ENCODE measurements at regions not wholly inside any gene's neighbourhood (a gene's known extent, or its start where the extent isn't known, plus 50 kb on each side); places are given as distances from the start of the nearest gene placed in this dataset.

DNA sequence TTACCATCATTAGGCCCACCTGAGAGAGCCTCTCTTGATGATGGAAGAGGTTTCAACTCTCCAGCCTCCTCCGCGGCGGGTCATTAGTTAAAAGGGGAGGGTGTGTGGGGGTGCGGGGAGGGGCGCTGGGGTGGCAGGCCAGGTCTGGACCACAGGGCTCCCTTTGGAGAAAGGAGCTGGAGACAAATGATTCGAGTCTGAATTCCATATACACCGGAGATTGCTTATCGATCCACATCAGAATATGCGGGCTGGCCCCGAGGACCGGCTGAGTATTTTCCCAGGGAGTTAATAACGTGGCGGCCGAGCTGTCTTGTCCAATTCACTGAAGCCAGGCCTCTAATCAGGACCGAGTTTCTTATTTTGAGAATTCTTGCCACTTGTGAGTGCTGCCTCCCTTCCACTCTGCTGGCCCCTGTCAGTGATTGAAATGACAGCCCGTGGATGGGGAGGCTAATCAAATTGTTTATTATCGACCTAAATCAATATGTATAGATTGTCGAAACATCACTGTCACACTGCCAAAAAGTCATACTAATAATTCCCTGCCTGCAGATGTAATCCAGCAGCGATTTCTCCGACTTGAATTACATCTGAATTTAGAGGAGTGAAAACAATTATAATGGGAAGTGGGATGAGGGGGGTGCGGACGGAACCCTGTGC is 202.7 kb downstream of the SALL1 start:
- WGBS, 2 donors (ENCODE audit: low coverage in 1 of 2) = 83 to 87% methylated on average over 11 to 22 of the region's 22 CpGs
- Histone ChIP-seq H3K4me1 (no peaks in the 10 kb centered on the region), H3K27me3 (no peaks in the 10 kb centered on the region), H3K4me3 (no peak overlapping the region), H3K9me3 (no peaks in the 10 kb centered on the region), H3K27ac (no peak overlapping the region), H3K36me3 (no peaks in the 10 kb centered on the region)
- TF ChIP-seq EP300 (IDR thresholded peaks at IDR 0.05; ENCODE audit: low read depth) (no peak), POLR2A (IDR thresholded peaks at IDR 0.05) (no peak), POLR2AphosphoS5 (IDR thresholded peaks at IDR 0.05) (no peak)
- TF ChIP-seq, protein P1, sequence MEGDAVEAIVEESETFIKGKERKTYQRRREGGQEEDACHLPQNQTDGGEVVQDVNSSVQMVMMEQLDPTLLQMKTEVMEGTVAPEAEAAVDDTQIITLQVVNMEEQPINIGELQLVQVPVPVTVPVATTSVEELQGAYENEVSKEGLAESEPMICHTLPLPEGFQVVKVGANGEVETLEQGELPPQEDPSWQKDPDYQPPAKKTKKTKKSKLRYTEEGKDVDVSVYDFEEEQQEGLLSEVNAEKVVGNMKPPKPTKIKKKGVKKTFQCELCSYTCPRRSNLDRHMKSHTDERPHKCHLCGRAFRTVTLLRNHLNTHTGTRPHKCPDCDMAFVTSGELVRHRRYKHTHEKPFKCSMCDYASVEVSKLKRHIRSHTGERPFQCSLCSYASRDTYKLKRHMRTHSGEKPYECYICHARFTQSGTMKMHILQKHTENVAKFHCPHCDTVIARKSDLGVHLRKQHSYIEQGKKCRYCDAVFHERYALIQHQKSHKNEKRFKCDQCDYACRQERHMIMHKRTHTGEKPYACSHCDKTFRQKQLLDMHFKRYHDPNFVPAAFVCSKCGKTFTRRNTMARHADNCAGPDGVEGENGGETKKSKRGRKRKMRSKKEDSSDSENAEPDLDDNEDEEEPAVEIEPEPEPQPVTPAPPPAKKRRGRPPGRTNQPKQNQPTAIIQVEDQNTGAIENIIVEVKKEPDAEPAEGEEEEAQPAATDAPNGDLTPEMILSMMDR (IDR thresholded peaks at IDR 0.05) = no peak
- in situ Hi-C loops (cut with MboI; ENCODE audit: low pct_ligation_motif_present in 1 of 4, low pct_unique_long_range_greater_than_20kb in 1 of 4, low sequenced_read_pairs in 3 of 4) (loop anchor here in 1 of 4 donors (25.0 kb wide), 1 partner anchor 111 kb away; no protein-coding TSS in a partner anchor), intact Hi-C loops (cut with DNase I; ENCODE audit: low total_unique reads) (no loop called here)
- no peak for DNase-seq

DNA sequence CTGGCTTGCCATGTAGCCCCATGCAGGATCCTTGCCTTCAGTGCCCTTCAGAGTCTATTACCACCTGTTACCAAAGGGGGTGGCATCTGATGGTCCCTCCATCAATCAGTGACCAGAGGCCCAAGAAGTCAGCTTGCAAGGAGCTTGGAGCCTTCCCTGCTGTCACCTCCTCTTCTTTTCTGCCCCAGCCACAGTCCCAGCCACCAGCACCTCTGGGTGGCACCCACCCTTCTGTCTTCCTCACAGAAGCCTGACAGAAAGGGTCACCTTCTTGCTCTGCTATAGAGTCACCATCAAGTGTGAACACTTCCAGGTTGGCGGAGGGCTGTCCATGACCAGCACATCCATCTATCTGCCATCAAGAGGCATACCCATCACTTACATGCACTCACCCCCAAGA is 203.2 kb downstream of the SALL1 start:
- intact Hi-C loops (cut with DNase I; ENCODE audit: low total_unique reads) = no loop called here
- Histone ChIP-seq H3K27me3 (no peaks in the 10 kb centered on the region), H3K27ac (no peak overlapping the region), H3K4me3 (no peak overlapping the region), H3K36me3 (no peaks in the 10 kb centered on the region), H3K9me3 (no peaks in the 10 kb centered on the region), H3K4me1 (no peaks in the 10 kb centered on the region)
- 80 to 100% methylated on average over 1 of the region's 1 CpG for WGBS, 2 donors (ENCODE audit: low coverage in 1 of 2)
- in situ Hi-C loops (cut with MboI; ENCODE audit: low pct_ligation_motif_present in 1 of 4, low pct_unique_long_range_greater_than_20kb in 1 of 4, low sequenced_read_pairs in 3 of 4) = loop anchor here in 1 of 4 donors (25.0 kb wide), 1 partner anchor 111 kb away; no protein-coding TSS in a partner anchor
- no peak for DNase-seq
- TF ChIP-seq EP300 (IDR thresholded peaks at IDR 0.05; ENCODE audit: low read depth) (no peak), POLR2A (IDR thresholded peaks at IDR 0.05) (no peak), POLR2AphosphoS5 (IDR thresholded peaks at IDR 0.05) (no peak)
- TF ChIP-seq, protein P1 (IDR thresholded peaks at IDR 0.05) = no peak

DNA sequence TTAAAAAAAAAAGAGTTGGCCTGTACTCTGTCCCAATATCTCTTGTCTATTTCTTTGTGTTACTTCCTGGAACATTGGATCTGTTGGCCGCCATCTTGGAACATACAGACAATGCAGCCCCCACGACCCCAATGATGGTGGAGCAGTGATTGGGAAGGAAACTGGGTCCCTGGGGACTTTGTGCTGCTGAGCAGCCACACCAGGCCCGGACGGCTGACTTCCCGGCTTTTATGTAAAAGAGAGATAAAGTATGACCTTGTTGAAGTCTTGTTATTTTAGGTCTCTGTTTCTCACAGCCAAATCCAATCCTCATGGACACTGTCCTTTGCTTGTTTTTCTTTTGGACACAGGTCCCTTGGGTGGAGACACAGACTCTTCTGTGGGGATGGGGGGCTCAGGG is 204.5 kb downstream of the SALL1 start:
- no peaks in the 10 kb centered on the region for H3K27me3 ChIP-seq
- no peak overlapping the region for H3K4me3 ChIP-seq
- H3K9me3 ChIP-seq = no peaks in the 10 kb centered on the region
- no peak overlapping the region for H3K27ac ChIP-seq
- in situ Hi-C loops (cut with MboI; ENCODE audit: low pct_ligation_motif_present in 1 of 4, low pct_unique_long_range_greater_than_20kb in 1 of 4, low sequenced_read_pairs in 3 of 4) = loop anchor here in 1 of 4 donors (25.0 kb wide), 1 partner anchor 109 kb away; no protein-coding TSS in a partner anchor
- intact Hi-C loops (cut with DNase I; ENCODE audit: low total_unique reads) = no loop called here
- WGBS, 2 donors (ENCODE audit: low coverage in 1 of 2) = 52 to 70% methylated on average over 2 to 5 of the region's 5 CpGs
- TF ChIP-seq, protein P1 (IDR thresholded peaks at IDR 0.05) = no peak
- TF ChIP-seq POLR2AphosphoS5 (IDR thresholded peaks at IDR 0.05) (no peak), EP300 (IDR thresholded peaks at IDR 0.05; ENCODE audit: low read depth) (no peak), POLR2A (IDR thresholded peaks at IDR 0.05) (no peak)
- DNase-seq = no peak
- no peaks in the 10 kb centered on the region for H3K4me1 ChIP-seq
- H3K36me3 ChIP-seq = no peaks in the 10 kb centered on the region

DNA sequence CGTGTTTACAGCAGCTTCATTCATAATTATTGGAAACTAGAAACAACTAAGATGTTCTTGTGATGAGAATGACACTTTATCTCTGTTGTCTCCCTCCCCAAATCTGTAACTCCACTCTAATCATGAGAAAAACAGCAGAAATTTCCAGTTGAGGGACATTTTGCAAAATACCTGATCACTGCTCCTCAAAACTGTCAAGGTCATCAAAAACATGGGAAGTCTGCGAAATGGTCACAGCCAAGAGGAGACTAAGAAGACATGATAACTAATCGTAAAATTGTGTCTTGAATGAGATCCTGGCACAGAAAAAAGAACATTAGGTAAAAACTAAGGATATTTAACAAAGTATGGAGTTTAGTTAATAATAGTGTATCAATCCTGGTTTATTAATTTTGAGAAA is 204.2 kb downstream of the CYLD start:
- TF ChIP-seq, protein P1 (IDR thresholded peaks at IDR 0.05) = no peak
- no peak for TF ChIP-seq POLR2A (IDR thresholded peaks at IDR 0.05)
- no peak for TF ChIP-seq POLR2AphosphoS5 (IDR thresholded peaks at IDR 0.05)
- no peak for TF ChIP-seq EP300 (IDR thresholded peaks at IDR 0.05; ENCODE audit: low read depth)
- no peaks in the 10 kb centered on the region for H3K4me1 ChIP-seq
- no peaks in the 10 kb centered on the region for H3K36me3 ChIP-seq
- no peaks in the 10 kb centered on the region for H3K27me3 ChIP-seq
- DNase-seq = no peak
- in situ Hi-C loops (cut with MboI; ENCODE audit: low pct_ligation_motif_present in 1 of 4, low pct_unique_long_range_greater_than_20kb in 1 of 4, low sequenced_read_pairs in 3 of 4) = loop anchor here in 1 of 4 donors (25.0 kb wide), 1 partner anchor 109 kb away; no protein-coding TSS in a partner anchor
- H3K9me3 ChIP-seq = no peaks in the 10 kb centered on the region
- intact Hi-C loops (cut with DNase I; ENCODE audit: low total_unique reads) = no loop called here
- H3K27ac ChIP-seq = no peak overlapping the region
- no peak overlapping the region for H3K4me3 ChIP-seq
- WGBS, 2 donors (ENCODE audit: low coverage in 1 of 2) = 73 to 82% methylated on average over 3 of the region's 3 CpGs
